IMR-90 (cell line): ENCODE measurements at regions not wholly inside any gene's neighbourhood (a gene's known extent, or its start where the extent isn't known, plus 50 kb on each side); places are given as distances from the start of the nearest gene placed in this dataset.

Source experiments
- ATAC-seq: fragments of 200-7000 bp; cut with Tn5 transposase; 2 replicates; pipeline ENCODE4 v1.9.1; 2020; ENCODE audit warnings: low read depth, mild to moderate bottlenecking, moderate library complexity
- BruUV-seq: library from RNA; stranded (reverse); fragments of 400-500 nt; replicated peaks from 2 replicates; lab custom pipeline; 2021; lab: Mats Ljungman, UMichigan
- CTCF ChIA-PET: fragments of 300-600 bp; formaldehyde crosslinking; extraction: SDS; loops from one replicate; lab custom pipeline; 2021; ENCODE audit warnings: antibody characterized with exemption; lab: Yijun Ruan, JAX
- POLR2A ChIA-PET: fragments of 300-600 bp; sonication (Branson Sonifier 250); formaldehyde crosslinking; loops from one replicate; lab custom pipeline; 2022; ENCODE audit warnings: antibody characterized with exemption; ENCODE audit not compliant: unreplicated experiment; lab: Charles Lee
- DNase-seq: peaks from one replicate; pipeline ENCODE4 v3.0.0; 2013
- H2AFZ ChIP-seq: replicated peaks from 2 replicates; pipeline ENCODE3; 2013; ENCODE audit warnings: low read length, mild to moderate bottlenecking; ENCODE audit not compliant: poor library complexity
- H2AK5ac ChIP-seq: 2 replicates; pipeline ENCODE4 v1.6.1; 2013; ENCODE audit warnings: low read depth, low read length, inconsistent platforms
- H2AK9ac ChIP-seq: replicated peaks from 2 replicates; pipeline ENCODE3; 2013; ENCODE audit warnings: mild to moderate bottlenecking, low read depth, low read length, moderate library complexity; ENCODE audit not compliant: poor library complexity
- H2BK120ac ChIP-seq: 2 replicates; pipeline ENCODE4 v1.6.1; 2013; ENCODE audit warnings: low read depth, low read length, inconsistent platforms
- H2BK15ac ChIP-seq: 3 replicates; pipeline ENCODE4 v1.6.1; 2013; ENCODE audit warnings: low read depth, low read length, inconsistent platforms
- H2BK20ac ChIP-seq: 2 replicates; pipeline ENCODE4 v1.6.1; 2013; ENCODE audit warnings: low read depth, mild to moderate bottlenecking, inconsistent platforms, low read length, moderate library complexity
- H2BK5ac ChIP-seq: 2 replicates; pipeline ENCODE4 v1.6.1; 2013; ENCODE audit warnings: mild to moderate bottlenecking, low read depth, low read length, inconsistent platforms; ENCODE audit not compliant: poor library complexity, severe bottlenecking
- H3K14ac ChIP-seq: replicated peaks from 2 replicates; pipeline ENCODE4 v1.6.1; 2013; ENCODE audit warnings: low read depth, low read length, inconsistent platforms
- H3K18ac ChIP-seq: 2 replicates; pipeline ENCODE4 v1.6.1; 2013; ENCODE audit warnings: low read depth, low read length, control low read depth
- H3K23ac ChIP-seq: 2 replicates; pipeline ENCODE4 v1.6.1; 2013; ENCODE audit warnings: low read depth, low read length, inconsistent platforms
- H3K27ac ChIP-seq: 2 replicates; pipeline ENCODE4 v1.5.1; 2013; ENCODE audit warnings: mild to moderate bottlenecking, control low read depth, low read length; ENCODE audit not compliant: insufficient read depth
- H3K27me3 ChIP-seq: 2 replicates; pipeline ENCODE4 v1.6.1; 2013; ENCODE audit warnings: low read length; ENCODE audit not compliant: control insufficient read depth, insufficient read depth
- H3K36me3 ChIP-seq: 2 replicates; pipeline ENCODE4 v1.6.1; 2013; ENCODE audit warnings: low read length, mixed read lengths; ENCODE audit not compliant: control insufficient read depth, insufficient read depth
- H3K4ac ChIP-seq: 2 replicates; pipeline ENCODE4 v1.6.1; 2013; ENCODE audit warnings: low read depth, low read length, inconsistent platforms
- H3K4me1 ChIP-seq: 2 replicates; pipeline ENCODE4 v1.6.1; 2013; ENCODE audit warnings: low read length, mixed read lengths; ENCODE audit not compliant: control insufficient read depth, insufficient read depth
- H3K4me2 ChIP-seq: 2 replicates; pipeline ENCODE4 v1.6.1; 2013; ENCODE audit warnings: low read depth, mild to moderate bottlenecking, control low read depth, low read length, moderate library complexity
- H3K4me3 ChIP-seq: 2 replicates; pipeline ENCODE4 v1.5.1; 2013; ENCODE audit warnings: low read depth, mild to moderate bottlenecking, control low read depth, low read length, moderate library complexity; ENCODE audit not compliant: insufficient read depth
- H3K56ac ChIP-seq: 2 replicates; pipeline ENCODE4 v1.6.1; 2013; ENCODE audit warnings: low read length, inconsistent platforms; ENCODE audit not compliant: insufficient read depth; ENCODE audit errors: extremely low read depth
- H3K79me1 ChIP-seq, 2 experiments: 2 replicates each; pipeline ENCODE4 v1.6.1; 2013; ENCODE audit warnings: low read length in 2 of 2, inconsistent platforms in 1 of 2, low read depth in 1 of 2
- H3K9ac ChIP-seq: 2 replicates; pipeline ENCODE4 v1.6.1; 2013; ENCODE audit warnings: low read depth, low read length, control low read depth
- H3K9me1 ChIP-seq: 2 replicates; pipeline ENCODE4 v1.6.1; 2013; ENCODE audit warnings: low read length, inconsistent platforms; ENCODE audit not compliant: insufficient read depth
- H3K9me3 ChIP-seq: 2 replicates; pipeline ENCODE4 v1.6.1; 2013; ENCODE audit warnings: low read length; ENCODE audit not compliant: control insufficient read depth, insufficient read depth
- H4K20me1 ChIP-seq: 2 replicates; pipeline ENCODE4 v1.6.1; 2013; ENCODE audit warnings: low read length, inconsistent platforms; ENCODE audit not compliant: insufficient read depth
- H4K5ac ChIP-seq: 2 replicates; pipeline ENCODE4 v1.6.1; 2013; ENCODE audit warnings: mild to moderate bottlenecking, low read depth, low read length, control low read depth
- H4K8ac ChIP-seq, 2 experiments: 2 replicates each; pipeline ENCODE4 v1.6.1; 2013; ENCODE audit warnings: low read depth in 2 of 2, low read length in 2 of 2, control low read depth in 1 of 2, inconsistent platforms in 1 of 2
- H4K91ac ChIP-seq: 2 replicates; pipeline ENCODE4 v1.6.1; 2013; ENCODE audit warnings: low read depth, low read length, inconsistent platforms; ENCODE audit not compliant: insufficient read depth
- CEBPB ChIP-seq: IDR thresholded peaks from 2 replicates; pipeline ENCODE4 v1.6.1; 2012; ENCODE audit warnings: low read depth, low read length, improper control_type of control experiment
- RCOR1 ChIP-seq: IDR thresholded peaks from 2 replicates; pipeline ENCODE4 v1.6.1; 2012; ENCODE audit warnings: mild to moderate bottlenecking, low read length, improper control_type of control experiment; ENCODE audit not compliant: insufficient replicate concordance
- WGBS, 2 experiments: methylation state at CpG; one replicate each; pipeline versions ENCODE4 v1.1.5 to v1.1.7; 2013; ENCODE audit warnings: missing lambda C conversion rate in 2 of 2; ENCODE audit not compliant: insufficient read length in 1 of 2; ENCODE audit errors: extremely low coverage in 2 of 2; 5-methylcytosine and 5-hydroxymethylcytosine counted together
- dilution Hi-C: fragments of 300-500 bp; cut with HindIII; formaldehyde crosslinking; loops from one replicate; pipeline ENCODE4 v1.14.3; 2018; ENCODE audit warnings: low sequenced_read_pairs; ENCODE audit not compliant: unreplicated experiment
- in situ Hi-C: fragments of 300-500 bp; cut with MboI; formaldehyde crosslinking; loops from 3 replicates; pipeline ENCODE4 v1.14.3; 2019; ENCODE audit warnings: low sequenced_read_pairs, inconsistent platforms, mixed read lengths
- intact Hi-C: fragments of 100-400 bp; cut with micrococcal nuclease; formaldehyde crosslinking; loops from 2 replicates; pipeline ENCODE4 v1.10.0; 2022

DNA sequence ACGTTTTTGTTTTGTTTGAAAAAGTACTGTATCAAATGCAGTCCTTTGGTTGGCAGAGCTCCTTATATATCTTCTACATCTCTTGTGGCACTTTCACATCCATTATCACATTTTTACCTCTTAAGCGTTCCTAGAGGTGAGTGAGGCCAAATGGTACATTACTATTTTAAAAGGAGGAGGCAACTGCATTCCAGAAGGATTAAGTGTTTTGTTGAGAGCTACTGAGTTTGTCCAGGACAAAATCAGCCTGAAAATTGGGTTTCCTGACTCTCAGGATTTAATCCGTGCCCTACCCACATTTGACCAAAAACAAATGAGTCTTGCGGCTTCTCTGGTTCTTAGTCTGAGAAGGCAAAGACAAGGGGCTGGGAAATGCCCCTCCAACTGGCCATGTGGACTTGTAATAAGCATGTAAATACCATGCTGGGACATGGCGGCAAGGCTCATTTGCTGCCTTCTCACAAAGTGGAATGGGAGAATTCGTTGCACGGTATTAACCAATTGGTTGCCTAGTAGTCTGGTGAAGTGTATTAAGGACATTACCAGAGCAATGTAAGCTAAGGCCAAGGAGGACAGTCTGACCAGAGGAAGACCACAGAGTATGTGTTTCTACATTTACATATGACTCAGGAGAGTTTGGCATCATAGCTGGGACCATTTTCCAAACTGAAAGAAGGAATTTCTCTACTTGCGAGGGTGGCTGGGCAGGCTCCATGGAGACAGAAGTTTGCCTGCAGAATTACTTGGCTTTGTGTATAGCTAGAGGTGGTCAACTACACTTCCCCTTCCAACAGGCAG is 175.8 kb upstream of the PLXNC1 start:
- Histone ChIP-seq H3K18ac (peak overlapping the region; percentile 59; the same call in 1 of the 2 replicates), H3K4me2 (peak overlapping the region; percentile 22; the same call in 1 of the 2 replicates), H2AK5ac (peak overlapping the region; percentile 52; the same call in 1 of the 2 replicates), H3K14ac (peak overlapping the region; percentile 51), H4K5ac (peak overlapping the region; percentile 25; the same call in 1 of the 2 replicates), H3K4ac (peak overlapping the region; percentile 58; the same call in 1 of the 2 replicates), H2BK5ac (peak overlapping the region; percentile 63), H2AK9ac (no peak overlapping the region), H3K36me3 (no peaks in the 10 kb centered on the region), H2BK20ac (peak overlapping the region; percentile 59; the same call in 1 of the 2 replicates), H4K91ac (no peak overlapping the region), H3K4me3 (no peak overlapping the region), H3K9me1 (no peaks in the 10 kb centered on the region), H3K79me1 (no peaks in the 10 kb centered on the region), H2AFZ (peak overlapping the region; percentile 11), H3K56ac (no peak overlapping the region), H3K4me1 (peaks cover 5% of the 10 kb centered on the region; the same call in 1 of the 2 replicates), H3K27ac (no peak overlapping the region), H4K8ac (peak overlapping the region in 1 of 2 experiments; percentile 63; a peak in 1 of 4 replicates), H3K27me3 (no peaks in the 10 kb centered on the region), H2BK120ac (peak overlapping the region; percentile 63), H4K20me1 (no peaks in the 10 kb centered on the region), H3K9ac (no peak overlapping the region), H2BK15ac (peak overlapping the region; percentile 10; the same call in 1 of the 3 replicates), H3K9me3 (peaks cover 2% of the 10 kb centered on the region; the same call in 1 of the 2 replicates), H3K23ac (no peak overlapping the region; the same call in 1 of the 2 replicates)
- intact Hi-C loops = no loop called here
- TF ChIP-seq RCOR1 = no peak
- TF ChIP-seq CEBPB = 0 out of 2 replicates have a peak, but pooled peaks have one; percentile 1
- dilution Hi-C loops = no loop called here
- in situ Hi-C loops = no loop called here
- CTCF ChIA-PET = no interaction called here
- DNase-seq (peak; percentile 75), ATAC-seq (peak; percentile 85)
- WGBS, 2 experiments = 95% methylated on average over 3 of the region's 8 CpGs; no CpG with 5 or more reads in 1 of the 2 experiments
- no TSS peak for BruUV-seq
- POLR2A ChIA-PET = interaction anchor here (0.6 kb wide), 1 partner anchor 1097 kb away, joined by 3 read pairs; no protein-coding TSS in a partner anchor
